GM12873 (cell line): ENCODE measurements at regions not wholly inside any gene's neighbourhood (a gene's known extent, or its start where the extent isn't known, plus 50 kb on each side); places are given as distances from the start of the nearest gene placed in this dataset.

Experiments used
- TF ChIP-seq, protein P1 (sequence below): IDR thresholded peaks from 2 replicates; pipeline ENCODE4 v1.5.1; 2012; ENCODE audit warnings: low read depth, mild to moderate bottlenecking, moderate library complexity, low read length, control low read depth; ENCODE audit not compliant: insufficient read depth; ENCODE audit errors: missing control alignments

DNA sequence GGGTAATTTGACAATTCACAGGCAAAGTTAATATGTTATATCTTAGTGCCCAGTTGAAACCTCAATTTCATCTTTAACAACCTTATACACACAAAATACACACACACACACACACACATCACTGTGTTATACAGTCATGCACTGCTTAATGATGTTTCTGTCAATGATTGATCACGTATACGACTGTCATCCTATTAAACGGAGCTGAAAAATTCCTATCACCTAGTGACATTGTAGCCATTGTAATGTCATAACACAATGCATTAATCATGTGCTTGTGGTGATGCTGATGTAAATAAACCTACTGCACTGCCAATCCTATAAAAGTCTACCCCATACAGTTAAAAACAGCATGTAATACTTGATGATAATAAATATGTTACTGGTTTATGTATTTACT is 64.8 kb upstream of the HLA-E start:
- TF ChIP-seq, protein P1, sequence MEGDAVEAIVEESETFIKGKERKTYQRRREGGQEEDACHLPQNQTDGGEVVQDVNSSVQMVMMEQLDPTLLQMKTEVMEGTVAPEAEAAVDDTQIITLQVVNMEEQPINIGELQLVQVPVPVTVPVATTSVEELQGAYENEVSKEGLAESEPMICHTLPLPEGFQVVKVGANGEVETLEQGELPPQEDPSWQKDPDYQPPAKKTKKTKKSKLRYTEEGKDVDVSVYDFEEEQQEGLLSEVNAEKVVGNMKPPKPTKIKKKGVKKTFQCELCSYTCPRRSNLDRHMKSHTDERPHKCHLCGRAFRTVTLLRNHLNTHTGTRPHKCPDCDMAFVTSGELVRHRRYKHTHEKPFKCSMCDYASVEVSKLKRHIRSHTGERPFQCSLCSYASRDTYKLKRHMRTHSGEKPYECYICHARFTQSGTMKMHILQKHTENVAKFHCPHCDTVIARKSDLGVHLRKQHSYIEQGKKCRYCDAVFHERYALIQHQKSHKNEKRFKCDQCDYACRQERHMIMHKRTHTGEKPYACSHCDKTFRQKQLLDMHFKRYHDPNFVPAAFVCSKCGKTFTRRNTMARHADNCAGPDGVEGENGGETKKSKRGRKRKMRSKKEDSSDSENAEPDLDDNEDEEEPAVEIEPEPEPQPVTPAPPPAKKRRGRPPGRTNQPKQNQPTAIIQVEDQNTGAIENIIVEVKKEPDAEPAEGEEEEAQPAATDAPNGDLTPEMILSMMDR = no peak
